GM19238 (cell line): ENCODE measurements at regions not wholly inside any gene's neighbourhood (a gene's known extent, or its start where the extent isn't known, plus 50 kb on each side); places are given as distances from the start of the nearest gene placed in this dataset.
"Not testable (repeated sequence)": the region's sequence is repeated elsewhere in the genome, so short reads cannot be mapped to it uniquely, and the experiment has no call there.

Experiments used
- DNase-seq: peaks from one replicate; pipeline ENCODE4 v3.0.0; 2011; ENCODE audit warnings: low spot score; ENCODE audit not compliant: insufficient read length

DNA sequence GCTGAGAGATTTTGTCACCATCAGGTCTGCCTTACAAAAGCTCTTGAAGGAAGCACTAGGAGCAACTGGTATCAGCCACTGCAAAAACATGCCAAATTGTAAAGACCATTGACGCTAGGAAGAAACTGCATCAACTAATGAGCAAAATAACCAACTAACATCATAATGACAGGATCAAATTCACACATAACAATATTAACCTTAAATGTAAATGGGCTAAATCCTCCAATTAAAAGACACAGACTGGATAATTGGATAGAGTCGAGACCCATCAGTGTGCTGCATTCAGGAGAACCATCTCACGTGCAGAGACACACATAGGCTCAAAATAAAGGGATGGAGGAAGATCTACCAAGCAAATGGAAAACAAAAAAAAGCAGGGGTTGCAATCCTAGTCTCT lies 53.1 kb upstream of the SELENOP start:
- DNase-seq = not testable (repeated sequence)
